SU-DHL-6 (cell line): ENCODE measurements at regions not wholly inside any gene's neighbourhood (a gene's known extent, or its start where the extent isn't known, plus 50 kb on each side); places are given as distances from the start of the nearest gene placed in this dataset.

Experiments used
- CTCF ChIP-seq: fragments of 200-600 bp; sonication (generic); IDR thresholded peaks from one replicate; pipeline ENCODE4 v1.5.1; 2017; ENCODE audit warnings: antibody characterized with exemption, mild to moderate bottlenecking, low read length, moderate library complexity; ENCODE audit not compliant: insufficient read depth, poor library complexity, severe bottlenecking
- EZH2phosphoT487 ChIP-seq: fragments of 200-600 bp; sonication (generic), shearing (Covaris generic); conservative IDR thresholded peaks from 2 replicates; pipeline ENCODE4 v1.6.1; 2018; ENCODE audit warnings: mild to moderate bottlenecking, antibody characterized with exemption, low read length, moderate library complexity, mixed read lengths

- TF ChIP-seq CTCF (no peak), EZH2phosphoT487 (no peak)
Measured at GRCh38 chr9:110069326-110070248, 138.4 kb downstream of the C9orf152 start.
